Muscle layer of colon (tissue), 2 donors: ENCODE measurements at regions not wholly inside any gene's neighbourhood (a gene's known extent, or its start where the extent isn't known, plus 50 kb on each side); places are given as distances from the start of the nearest gene placed in this dataset.

ENCODE experiments used
- H3K27ac ChIP-seq: one replicate; pipeline ENCODE4 v1.7.0; 2013; ENCODE audit warnings: low read depth, mild to moderate bottlenecking, low read length, moderate library complexity
- H3K27me3 ChIP-seq, 2 donors: one replicate each; pipeline ENCODE4 v1.7.0; 2013; ENCODE audit warnings: low read length in 2 of 2, mild to moderate bottlenecking in 2 of 2; ENCODE audit not compliant: insufficient read depth in 2 of 2, control insufficient read depth in 1 of 2
- H3K36me3 ChIP-seq: one replicate; pipeline ENCODE4 v1.7.0; 2013; ENCODE audit warnings: mild to moderate bottlenecking, low read length; ENCODE audit not compliant: insufficient read depth
- H3K4me1 ChIP-seq: one replicate; pipeline ENCODE4 v1.7.0; 2013; ENCODE audit warnings: mild to moderate bottlenecking, low read length; ENCODE audit not compliant: insufficient read depth
- H3K4me3 ChIP-seq, 2 donors: one replicate each; pipeline ENCODE4 v1.7.0; 2013; ENCODE audit warnings: low read length in 2 of 2, low read depth in 1 of 2, mild to moderate bottlenecking in 1 of 2, moderate library complexity in 1 of 2
- H3K9ac ChIP-seq: one replicate; pipeline ENCODE4 v1.7.0; 2013; ENCODE audit warnings: low read length
- H3K9me3 ChIP-seq: one replicate; pipeline ENCODE4 v1.7.0; 2013; ENCODE audit warnings: mild to moderate bottlenecking, low read length
- donor health status: abdominal sarcoma.
- donor health status: Adenocarcinoma of cecum.

GRCh38 chr2:53182601-53183000 is 585.0 kb upstream of the CHAC2 start:
- no peaks in the 10 kb centered on the region for H3K9me3 ChIP-seq
- no peak overlapping the region for H3K4me3 ChIP-seq
- H3K9ac ChIP-seq, result no peak overlapping the region
- H3K27me3 ChIP-seq, result no peaks in the 10 kb centered on the region
- H3K4me1 ChIP-seq, result no peaks in the 10 kb centered on the region
- no peak overlapping the region for H3K27ac ChIP-seq
- no peaks in the 10 kb centered on the region for H3K36me3 ChIP-seq

GRCh38 chr2:53181759-53182158 is 585.8 kb upstream of the CHAC2 start:
- H3K9ac ChIP-seq, result no peak overlapping the region
- H3K36me3 ChIP-seq, result no peaks in the 10 kb centered on the region
- no peak overlapping the region for H3K27ac ChIP-seq
- no peaks in the 10 kb centered on the region for H3K4me1 ChIP-seq
- H3K9me3 ChIP-seq, result no peaks in the 10 kb centered on the region
- no peaks in the 10 kb centered on the region for H3K27me3 ChIP-seq
- no peak overlapping the region for H3K4me3 ChIP-seq

GRCh38 chr2:53177327-53177726 is 590.3 kb upstream of the CHAC2 start:
- Histone ChIP-seq H3K4me3 (no peak overlapping the region), H3K27ac (no peak overlapping the region), H3K36me3 (no peaks in the 10 kb centered on the region), H3K27me3 (no peaks in the 10 kb centered on the region), H3K4me1 (no peaks in the 10 kb centered on the region), H3K9me3 (no peaks in the 10 kb centered on the region), H3K9ac (no peak overlapping the region)

- Histone ChIP-seq H3K4me3 (no peak overlapping the region), H3K4me1 (no peaks in the 10 kb centered on the region), H3K36me3 (no peaks in the 10 kb centered on the region), H3K27ac (no peak overlapping the region), H3K27me3 (no peaks in the 10 kb centered on the region), H3K9ac (no peak overlapping the region), H3K9me3 (no peaks in the 10 kb centered on the region)
Observed at GRCh38 chr2:53174539-53174938, 593.1 kb upstream of the CHAC2 start.

GRCh38 chr2:53173698-53174455 is 593.7 kb upstream of the CHAC2 start:
- Histone ChIP-seq H3K36me3 (no peaks in the 10 kb centered on the region), H3K4me1 (no peaks in the 10 kb centered on the region), H3K9me3 (no peaks in the 10 kb centered on the region), H3K27me3 (no peaks in the 10 kb centered on the region), H3K4me3 (no peak overlapping the region), H3K27ac (no peak overlapping the region), H3K9ac (no peak overlapping the region)

- Histone ChIP-seq H3K4me1 (no peaks in the 10 kb centered on the region), H3K9ac (no peak overlapping the region), H3K27ac (no peak overlapping the region), H3K27me3 (no peaks in the 10 kb centered on the region), H3K36me3 (no peaks in the 10 kb centered on the region), H3K4me3 (no peak overlapping the region), H3K9me3 (no peaks in the 10 kb centered on the region)
Observed at GRCh38 chr2:53173091-53173490, 594.5 kb upstream of the CHAC2 start.

- Histone ChIP-seq H3K27ac (no peak overlapping the region), H3K36me3 (no peaks in the 10 kb centered on the region), H3K9me3 (no peaks in the 10 kb centered on the region), H3K4me3 (no peak overlapping the region), H3K27me3 (no peaks in the 10 kb centered on the region), H3K9ac (no peak overlapping the region), H3K4me1 (no peaks in the 10 kb centered on the region)
Observed at GRCh38 chr2:53170466-53170865, 597.1 kb upstream of the CHAC2 start.

DNA sequence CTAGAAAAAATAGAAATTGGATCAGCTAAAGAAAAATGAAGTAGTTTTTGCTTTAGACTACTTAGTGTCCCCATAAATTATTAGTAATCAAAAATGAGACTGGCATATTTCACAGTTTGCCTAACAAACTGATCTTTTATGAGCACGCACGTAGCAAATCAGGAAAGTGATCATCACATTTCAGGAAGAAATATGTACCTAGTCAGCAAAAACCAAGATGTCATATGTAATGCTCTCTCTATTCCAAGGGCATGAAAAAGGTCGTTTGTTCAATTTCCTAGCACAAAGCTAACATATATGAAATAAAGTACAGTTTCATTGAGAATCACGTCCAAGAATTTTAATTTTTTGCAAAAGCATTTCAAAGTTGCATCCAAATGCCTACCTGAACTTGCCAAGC is 600.4 kb upstream of the CHAC2 start:
- Histone ChIP-seq H3K9ac (no peak overlapping the region), H3K36me3 (no peaks in the 10 kb centered on the region), H3K9me3 (no peaks in the 10 kb centered on the region)

GRCh38 chr2:53150146-53150545 is 617.5 kb upstream of the CHAC2 start:
- Histone ChIP-seq H3K27me3 (no peaks in the 10 kb centered on the region), H3K36me3 (no peaks in the 10 kb centered on the region), H3K4me3 (no peak overlapping the region), H3K9ac (no peak overlapping the region), H3K9me3 (no peaks in the 10 kb centered on the region), H3K4me1 (no peaks in the 10 kb centered on the region), H3K27ac (no peak overlapping the region)

More for the DNA sequence above, 600.4 kb upstream of the CHAC2 start:
- Histone ChIP-seq H3K27ac (no peak overlapping the region), H3K27me3 (no peaks in the 10 kb centered on the region), H3K4me3 (no peak overlapping the region), H3K4me1 (no peaks in the 10 kb centered on the region)

DNA sequence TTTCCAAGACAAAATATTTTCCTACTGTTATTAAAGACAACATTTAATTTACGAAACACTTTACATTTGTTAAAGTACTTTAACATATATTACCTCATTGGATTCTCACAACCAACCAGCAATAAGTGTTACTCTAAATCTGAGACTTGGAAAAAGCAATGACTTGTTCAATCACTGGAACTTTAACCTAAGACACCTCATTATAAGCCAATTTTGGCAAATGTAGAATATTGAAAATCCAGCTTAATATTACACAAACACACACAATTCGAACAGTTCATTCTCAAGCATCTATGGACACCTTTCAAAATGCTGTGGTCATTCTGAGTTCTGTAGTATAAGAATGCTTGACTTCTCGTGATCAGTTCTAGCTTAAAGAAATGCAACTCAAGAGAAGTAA is 619.4 kb upstream of the CHAC2 start:
- Histone ChIP-seq H3K4me3 (no peak overlapping the region), H3K27me3 (no peaks in the 10 kb centered on the region), H3K9me3 (no peaks in the 10 kb centered on the region), H3K36me3 (no peaks in the 10 kb centered on the region), H3K9ac (no peak overlapping the region), H3K27ac (no peak overlapping the region), H3K4me1 (no peaks in the 10 kb centered on the region)

GRCh38 chr2:53131416-53131815 is 636.2 kb upstream of the CHAC2 start:
- Histone ChIP-seq H3K27ac (no peak overlapping the region), H3K9ac (no peak overlapping the region), H3K27me3 (no peaks in the 10 kb centered on the region), H3K4me3 (no peak overlapping the region), H3K4me1 (no peaks in the 10 kb centered on the region), H3K36me3 (no peaks in the 10 kb centered on the region), H3K9me3 (no peaks in the 10 kb centered on the region)

GRCh38 chr2:53130441-53130943 is 637.1 kb upstream of the CHAC2 start:
- Histone ChIP-seq H3K9ac (no peak overlapping the region), H3K36me3 (no peaks in the 10 kb centered on the region), H3K27me3 (no peaks in the 10 kb centered on the region), H3K4me3 (no peak overlapping the region), H3K27ac (no peak overlapping the region), H3K4me1 (no peaks in the 10 kb centered on the region), H3K9me3 (no peaks in the 10 kb centered on the region)
